CD14-positive monocyte (primary cell): ENCODE measurements at regions not wholly inside any gene's neighbourhood (a gene's known extent, or its start where the extent isn't known, plus 50 kb on each side); places are given as distances from the start of the nearest gene placed in this dataset.

Experiments used
- DNase-seq, 3 donors: peaks; one replicate each; pipeline ENCODE4 v3.0.0-alpha.2; 2011 to 2022
- H2AFZ ChIP-seq: 2 replicates; pipeline ENCODE4 v1.6.0; 2012; ENCODE audit warnings: mild to moderate bottlenecking, low read depth, low read length, inconsistent platforms; ENCODE audit not compliant: insufficient read depth, poor library complexity, severe bottlenecking
- H3K27ac ChIP-seq, 2 donors: 1 replicate in 1 of 2; 2 replicates in 1 of 2; pipeline ENCODE4 v1.5.1; 2012 to 2013; ENCODE audit warnings: low read length in 2 of 2, control low read depth in 1 of 2, inconsistent platforms in 1 of 2, low read depth in 1 of 2, mild to moderate bottlenecking in 1 of 2
- H3K27me3 ChIP-seq, 2 donors: one replicate each; pipeline versions ENCODE4 v1.6.0 to v1.6.1; 2011 to 2013; ENCODE audit warnings: low read length in 2 of 2; ENCODE audit not compliant: control insufficient read depth in 2 of 2, insufficient read depth in 2 of 2
- H3K36me3 ChIP-seq, 2 donors: replicated peaks in 1 of 2; 1 replicate in 1 of 2; 2 replicates in 1 of 2; pipeline versions ENCODE4 v1.5.1 to v1.6.1; 2012 to 2013; ENCODE audit warnings: low read length in 2 of 2, control low read depth in 1 of 2, inconsistent platforms in 1 of 2, mild to moderate bottlenecking in 1 of 2; ENCODE audit not compliant: insufficient read depth in 2 of 2, control insufficient read depth in 1 of 2
- H3K4me1 ChIP-seq, 2 donors: 1 replicate in 1 of 2; 2 replicates in 1 of 2; pipeline versions ENCODE4 v1.5.1 to v1.6.1; 2012 to 2013; ENCODE audit warnings: low read length in 2 of 2, control low read depth in 1 of 2, inconsistent platforms in 1 of 2, mild to moderate bottlenecking in 1 of 2, moderate library complexity in 1 of 2; ENCODE audit not compliant: insufficient read depth in 2 of 2, control insufficient read depth in 1 of 2
- H3K4me2 ChIP-seq: replicated peaks from 2 replicates; pipeline ENCODE3; 2012; ENCODE audit warnings: low read length, moderate library complexity, mild to moderate bottlenecking; ENCODE audit not compliant: poor library complexity, severe bottlenecking; ENCODE audit errors: extremely low read depth
- H3K4me3 ChIP-seq, 3 experiments: fragments of 200-600 bp in 1 of 3; sonication (generic) in 1 of 3; replicated peaks in 1 of 3; 1 replicate in 2 of 3; 2 replicates in 1 of 3; pipeline ENCODE4 v1.5.1; 2011 to 2013; ENCODE audit warnings: low read length in 3 of 3, mild to moderate bottlenecking in 3 of 3, control low read depth in 2 of 3, low read depth in 2 of 3, inconsistent platforms in 1 of 3, moderate library complexity in 1 of 3
- H3K79me2 ChIP-seq: 2 replicates; pipeline ENCODE4 v1.6.0; 2012; ENCODE audit warnings: mild to moderate bottlenecking, control low read depth, inconsistent platforms, low read length, moderate library complexity; ENCODE audit not compliant: insufficient read depth
- H3K9ac ChIP-seq: 2 replicates; pipeline ENCODE4 v1.6.0; 2017; ENCODE audit warnings: low read length, mild to moderate bottlenecking; ENCODE audit not compliant: insufficient read depth, poor library complexity, severe bottlenecking
- H3K9me3 ChIP-seq, 2 donors: replicated peaks in 1 of 2; 1 replicate in 1 of 2; 2 replicates in 1 of 2; pipeline versions ENCODE4 v1.5.1 to v1.6.1; 2012 to 2013; ENCODE audit warnings: low read length in 2 of 2, control low read depth in 1 of 2; ENCODE audit not compliant: control insufficient read depth in 1 of 2, insufficient read depth in 1 of 2
- H4K20me1 ChIP-seq: 2 replicates; pipeline ENCODE4 v1.6.0; 2012; ENCODE audit warnings: mild to moderate bottlenecking, low read length, control low read depth, moderate library complexity; ENCODE audit not compliant: insufficient read depth
- H3K27ac Mint-ChIP-seq, 7 donors: one replicate each; pipeline ENCODE4 v1.8.0; 2020; ENCODE audit warnings: mild to moderate bottlenecking in 7 of 7, mixed read lengths in 7 of 7, moderate library complexity in 6 of 7, inconsistent platforms in 2 of 7
- H3K27me3 Mint-ChIP-seq, 3 donors: one replicate each; pipeline ENCODE4 v1.8.0; 2021 to 2022; ENCODE audit warnings: low read depth in 3 of 3, mild to moderate bottlenecking in 3 of 3, mixed read lengths in 3 of 3, moderate library complexity in 3 of 3, inconsistent platforms in 1 of 3
- H3K36me3 Mint-ChIP-seq, 2 donors: one replicate each; pipeline ENCODE4 v1.8.0; 2020; ENCODE audit warnings: mixed read lengths in 2 of 2, inconsistent platforms in 1 of 2, mild to moderate bottlenecking in 1 of 2
- H3K4me1 Mint-ChIP-seq: one replicate; pipeline ENCODE4 v1.8.0; 2020; ENCODE audit warnings: mild to moderate bottlenecking, mixed read lengths
- H3K4me3 Mint-ChIP-seq, 2 donors: one replicate each; pipeline ENCODE4 v1.8.0; 2020; ENCODE audit warnings: mild to moderate bottlenecking in 2 of 2, mixed read lengths in 2 of 2, moderate library complexity in 1 of 2
- H3K9me3 Mint-ChIP-seq, 7 donors: one replicate each; pipeline ENCODE4 v1.8.0; 2020 to 2022; ENCODE audit warnings: mixed read lengths in 7 of 7, mild to moderate bottlenecking in 6 of 7, moderate library complexity in 6 of 7, inconsistent platforms in 2 of 7
- CTCF ChIP-seq: fragments of 200-600 bp; IDR thresholded peaks from one replicate; pipeline ENCODE4 v1.8.0; 2022; ENCODE audit warnings: antibody characterized with exemption, mild to moderate bottlenecking
- WGBS: methylation state at CpG from one replicate; pipeline ENCODE4 v1.1.5; 2013; ENCODE audit warnings: missing lambda C conversion rate; ENCODE audit not compliant: insufficient coverage; 5-methylcytosine and 5-hydroxymethylcytosine counted together
- intact Hi-C, 2 donors: fragments of 100-400 bp; cut with micrococcal nuclease; formaldehyde crosslinking; loops; one replicate each; pipeline versions ENCODE4 v1.15.0 to v1.15.1; 2023

- no peak for TF ChIP-seq CTCF
- no peaks in the 10 kb centered on the region for H3K9me3 ChIP-seq
Observed at GRCh38 chr13:21230516-21230915, 54.1 kb downstream of the MRPL57 start.

GRCh38 chr13:21231426-21231940, 55.0 kb downstream of the MRPL57 start:
- H3K4me3 Mint-ChIP-seq, result no peak overlapping the region

More at GRCh38 chr13:21230516-21230915, 54.1 kb downstream of the MRPL57 start:
- intact Hi-C loops, result no loop called here
- Histone ChIP-seq H3K4me1 (no peaks in the 10 kb centered on the region), H3K79me2 (no peaks in the 10 kb centered on the region), H3K4me2 (no peak overlapping the region), H3K9ac (no peak overlapping the region), H4K20me1 (no peaks in the 10 kb centered on the region), H3K27me3 (no peaks in the 10 kb centered on the region), H2AFZ (no peak overlapping the region), H3K36me3 (no peaks in the 10 kb centered on the region), H3K27ac (no peak overlapping the region), H3K4me3 (no peak overlapping the region)
- DNase-seq, result no peak
- Mint-ChIP-seq H3K9me3 (peaks cover 0 to 2% (median 0%) of the 10 kb centered on the region in 7 donors), H3K27ac (peak overlapping the region in 2 of 7 donors; percentile 19 to 70), H3K4me3 (no peak overlapping the region), H3K27me3 (peaks cover 0 to 2% (median 1%) of the 10 kb centered on the region in 3 donors), H3K4me1 (peaks cover 4% of the 10 kb centered on the region), H3K36me3 (no peaks in the 10 kb centered on the region)
- WGBS, result 100% methylated on average over 1 of the region's 3 CpGs

More at GRCh38 chr13:21231426-21231940, 55.0 kb downstream of the MRPL57 start:
- no peak overlapping the region for H3K4me3 ChIP-seq
- no peak overlapping the region for H3K27ac ChIP-seq
- WGBS, result 87% methylated on average over 4 of the region's 5 CpGs
- H3K9ac ChIP-seq, result no peak overlapping the region
- DNase-seq, result no peak
- no peaks in the 10 kb centered on the region for H4K20me1 ChIP-seq
- H3K36me3 ChIP-seq, result no peaks in the 10 kb centered on the region
- no peaks in the 10 kb centered on the region for H3K4me1 ChIP-seq
- TF ChIP-seq CTCF, result no peak
- Mint-ChIP-seq H3K27ac (no peak overlapping the region), H3K27me3 (peaks cover 0 to 2% (median 1%) of the 10 kb centered on the region in 3 donors), H3K9me3 (peaks cover 0 to 2% (median 0%) of the 10 kb centered on the region in 7 donors), H3K4me1 (no peaks in the 10 kb centered on the region), H3K36me3 (no peaks in the 10 kb centered on the region)
- H3K79me2 ChIP-seq, result no peaks in the 10 kb centered on the region
- no peak overlapping the region for H3K4me2 ChIP-seq
- no peak overlapping the region for H2AFZ ChIP-seq
- intact Hi-C loops, result no loop called here
- no peaks in the 10 kb centered on the region for H3K9me3 ChIP-seq
- no peaks in the 10 kb centered on the region for H3K27me3 ChIP-seq
